LoVo (cell line): ENCODE measurements at regions not wholly inside any gene's neighbourhood (a gene's known extent, or its start where the extent isn't known, plus 50 kb on each side); places are given as distances from the start of the nearest gene placed in this dataset.

Source experiments
- DNase-seq: peaks from one replicate; pipeline ENCODE4 v3.0.0-alpha.2; 2016; ENCODE audit warnings: low spot score

DNA sequence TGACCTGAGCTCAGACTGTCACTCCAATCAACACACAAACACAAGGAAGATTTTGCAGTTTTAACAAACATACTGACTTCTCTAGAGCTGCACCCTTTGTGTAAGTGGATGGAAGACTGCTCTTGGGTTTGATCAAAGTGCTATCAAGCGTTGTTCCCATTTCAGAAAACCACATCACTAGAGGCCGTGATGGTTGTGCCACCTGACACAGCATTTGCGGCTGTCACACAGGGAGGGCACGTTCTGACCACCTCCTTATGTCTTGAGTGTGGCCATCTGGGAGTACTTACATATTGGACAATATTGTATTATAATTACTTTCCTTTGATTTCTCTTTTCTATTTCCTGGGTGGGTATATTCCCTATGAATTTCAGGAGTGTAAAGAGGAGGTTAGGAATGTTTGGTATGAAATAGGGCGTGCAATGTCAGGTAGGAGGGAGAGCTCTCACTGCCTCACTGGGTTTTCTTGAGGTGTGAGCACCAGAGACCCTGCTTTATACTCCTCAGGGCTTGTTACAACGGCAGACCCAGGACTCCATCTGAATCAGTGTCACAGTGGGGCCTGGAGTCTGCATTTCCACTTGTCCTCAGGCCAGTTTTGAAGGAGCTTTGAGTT is 74.3 kb downstream of the SYNE3 start:
- no peak for DNase-seq

DNA sequence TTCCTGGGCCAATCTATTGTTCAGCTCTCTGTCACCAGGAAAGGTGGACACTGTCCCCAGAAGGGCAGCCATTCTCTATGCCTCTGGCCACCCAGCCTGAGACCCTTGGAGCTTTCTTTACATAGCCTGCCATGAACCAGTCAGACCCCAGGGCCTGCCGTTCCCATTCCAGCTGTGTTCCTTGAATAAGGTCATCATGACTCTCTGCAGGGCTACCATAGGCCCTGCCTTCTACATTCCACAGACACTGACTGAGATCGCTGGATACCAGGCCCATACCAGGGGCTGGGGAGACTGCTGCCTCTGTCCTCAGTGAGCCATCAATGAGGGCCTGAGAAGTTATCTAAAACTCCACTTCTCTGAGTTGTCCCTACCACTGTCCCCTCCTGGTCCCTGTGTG is 75.5 kb downstream of the SYNE3 start:
- DNase-seq = no peak

DNA sequence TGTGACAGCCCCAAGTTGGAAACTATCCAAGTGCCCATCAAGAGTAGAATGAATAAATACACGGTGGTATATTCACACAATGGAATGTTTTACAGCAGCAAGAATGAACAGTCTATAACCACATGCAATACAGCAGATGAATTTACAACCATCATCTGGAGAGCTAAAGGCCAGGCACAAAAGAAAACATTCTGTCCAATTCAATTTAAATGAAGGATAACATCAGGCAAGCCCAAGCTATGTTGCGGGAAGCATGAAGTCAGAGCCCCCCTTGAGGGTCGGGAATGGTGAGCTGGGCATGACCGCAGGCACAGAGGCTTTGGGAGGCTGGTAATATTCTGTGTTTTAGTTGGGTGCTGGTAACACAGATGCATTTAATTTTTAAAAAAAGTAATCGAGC is 76.0 kb downstream of the SYNE3 start:
- no peak for DNase-seq

DNA sequence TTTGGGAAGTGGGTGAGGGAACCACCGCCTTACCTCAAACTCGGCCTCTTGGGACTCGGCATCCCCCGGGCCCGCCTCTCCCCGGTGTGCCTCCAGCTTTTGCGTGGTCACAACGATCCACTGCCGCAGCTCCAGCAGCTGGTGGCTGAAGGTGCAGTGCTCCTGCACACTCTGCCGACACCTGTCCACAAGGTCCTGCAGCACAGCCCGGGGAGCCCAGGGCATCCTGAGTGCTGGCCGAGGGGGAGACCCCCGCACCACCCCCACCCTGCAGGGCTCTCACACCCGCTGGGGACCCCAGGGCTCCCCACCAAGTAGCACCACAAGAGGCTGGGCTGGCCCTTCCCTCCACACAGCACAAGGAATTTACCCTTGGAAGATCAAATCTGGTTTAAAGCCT is 76.6 kb downstream of the SYNE3 start:
- no peak for DNase-seq

DNA sequence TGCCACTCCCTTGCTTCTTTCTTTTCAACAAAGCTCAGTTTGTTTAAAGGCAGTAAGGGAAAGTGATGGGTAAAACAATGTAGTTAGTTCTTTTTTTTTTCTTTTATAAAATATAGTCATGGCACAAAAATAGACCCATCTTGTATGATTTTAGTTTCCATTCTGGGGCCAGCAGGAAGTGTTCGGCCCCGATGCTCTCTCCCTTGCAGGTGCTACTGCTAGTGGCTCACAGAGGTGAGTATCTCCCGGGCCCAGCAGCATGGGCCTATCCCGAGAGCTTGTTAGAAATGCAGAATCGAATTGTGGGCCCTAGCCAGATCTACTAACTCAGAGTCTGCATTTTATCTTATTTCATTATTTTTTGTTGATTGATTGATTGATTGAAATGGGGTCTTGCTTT is 78.7 kb downstream of the SYNE3 start:
- DNase-seq = no peak

DNA sequence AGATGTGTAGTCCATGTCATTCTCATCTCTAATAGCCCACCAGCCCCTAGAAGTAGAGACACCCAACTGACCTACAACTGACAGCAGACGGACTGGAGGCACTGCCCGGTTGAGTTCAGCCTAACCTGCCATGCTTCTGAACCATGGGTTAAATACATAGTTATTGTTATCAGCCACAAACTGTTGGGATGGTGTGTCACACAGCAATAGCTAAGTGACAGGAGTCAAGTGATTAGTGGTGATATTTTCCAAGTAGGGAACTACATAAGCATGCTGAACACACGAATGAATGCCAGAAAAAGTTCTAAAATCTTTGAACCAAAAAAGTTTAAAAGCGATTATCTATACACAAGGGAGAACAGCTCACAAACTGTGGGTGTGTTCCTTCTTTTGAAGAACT is 80.1 kb downstream of the SYNE3 start:
- DNase-seq = no peak

DNA sequence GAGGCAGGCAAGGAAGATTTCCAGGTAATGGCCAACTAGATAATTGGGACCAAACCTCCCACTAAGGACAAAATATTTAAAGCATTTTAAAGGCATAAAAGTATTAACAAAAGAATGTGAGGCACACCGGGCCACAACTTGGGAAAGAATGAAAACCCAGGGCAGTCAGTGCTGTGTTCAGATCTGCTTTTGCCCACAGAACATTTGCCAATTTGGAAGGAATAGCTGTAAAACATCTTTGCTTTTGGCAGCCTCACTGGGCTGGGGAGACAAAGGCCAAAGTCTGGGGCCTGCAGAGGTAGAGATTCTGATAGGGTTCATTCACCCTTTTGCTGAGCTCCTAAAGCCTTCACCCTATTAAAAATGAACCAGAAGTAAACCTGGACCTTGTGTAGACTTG is 82.3 kb downstream of the SYNE3 start:
- no peak for DNase-seq

DNA sequence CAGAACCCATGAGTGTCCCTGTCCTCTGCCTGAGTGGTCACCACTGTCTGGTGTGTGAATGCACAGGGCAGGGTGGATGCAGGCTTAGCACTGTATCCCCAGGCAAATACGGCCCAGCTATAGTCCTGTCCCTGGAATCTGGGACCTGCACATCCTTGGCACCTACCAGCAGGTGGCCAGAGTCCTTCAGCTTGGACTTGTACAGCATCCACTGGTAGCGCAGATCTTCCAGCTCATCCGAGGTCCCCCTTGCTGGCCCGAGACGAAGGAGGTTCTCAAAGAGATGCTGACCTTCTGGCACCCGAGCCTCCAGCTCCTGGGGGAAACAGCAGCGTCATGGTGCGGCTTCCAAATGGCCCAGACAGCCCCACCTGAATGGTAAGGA is 83.4 kb downstream of the SYNE3 start:
- no peak for DNase-seq

DNA sequence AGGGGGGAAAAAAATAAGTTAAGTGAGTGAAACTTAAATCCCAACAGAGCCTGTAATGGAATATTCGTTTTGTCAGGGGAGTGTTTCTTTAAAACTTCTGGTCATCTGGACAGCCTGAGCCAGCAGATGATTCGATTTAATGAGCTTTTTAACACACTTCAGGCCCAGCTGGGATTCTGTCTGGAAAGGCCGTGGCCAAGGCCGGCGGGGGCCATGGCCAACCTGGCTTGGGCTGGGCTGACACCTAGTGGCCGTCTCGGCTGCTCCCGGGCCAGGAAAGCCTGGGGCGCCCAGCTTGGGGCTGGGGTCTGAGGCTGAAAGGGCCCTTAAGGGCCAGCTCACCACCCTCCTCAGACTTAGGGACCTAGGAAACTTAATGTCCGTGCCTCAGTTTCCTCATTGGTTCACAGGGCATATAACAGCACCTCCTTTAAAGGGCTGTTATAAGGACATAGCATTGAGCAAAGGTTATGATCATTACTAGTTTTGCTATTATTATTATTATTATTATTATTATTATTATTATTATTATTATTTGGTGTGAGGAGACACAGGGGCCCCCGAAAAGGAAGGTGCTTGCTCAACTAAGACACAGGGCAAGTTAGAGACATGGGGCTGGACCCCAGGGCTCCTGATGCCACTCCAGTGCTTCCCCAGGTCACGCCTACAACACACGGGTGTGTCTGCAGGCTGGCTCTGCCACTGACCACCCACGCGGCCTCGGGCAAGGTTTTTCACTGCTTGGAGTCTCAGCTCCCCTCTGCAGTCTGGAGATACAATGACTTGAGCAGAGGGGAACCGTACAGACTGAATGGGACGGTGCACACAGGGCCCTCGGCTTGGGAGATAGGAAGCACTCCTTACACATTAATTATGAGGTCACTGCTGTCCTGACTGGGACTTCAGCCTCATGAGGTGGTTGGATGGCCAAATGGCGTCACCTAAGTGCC is 84.0 kb downstream of the SYNE3 start:
- DNase-seq = no peak

DNA sequence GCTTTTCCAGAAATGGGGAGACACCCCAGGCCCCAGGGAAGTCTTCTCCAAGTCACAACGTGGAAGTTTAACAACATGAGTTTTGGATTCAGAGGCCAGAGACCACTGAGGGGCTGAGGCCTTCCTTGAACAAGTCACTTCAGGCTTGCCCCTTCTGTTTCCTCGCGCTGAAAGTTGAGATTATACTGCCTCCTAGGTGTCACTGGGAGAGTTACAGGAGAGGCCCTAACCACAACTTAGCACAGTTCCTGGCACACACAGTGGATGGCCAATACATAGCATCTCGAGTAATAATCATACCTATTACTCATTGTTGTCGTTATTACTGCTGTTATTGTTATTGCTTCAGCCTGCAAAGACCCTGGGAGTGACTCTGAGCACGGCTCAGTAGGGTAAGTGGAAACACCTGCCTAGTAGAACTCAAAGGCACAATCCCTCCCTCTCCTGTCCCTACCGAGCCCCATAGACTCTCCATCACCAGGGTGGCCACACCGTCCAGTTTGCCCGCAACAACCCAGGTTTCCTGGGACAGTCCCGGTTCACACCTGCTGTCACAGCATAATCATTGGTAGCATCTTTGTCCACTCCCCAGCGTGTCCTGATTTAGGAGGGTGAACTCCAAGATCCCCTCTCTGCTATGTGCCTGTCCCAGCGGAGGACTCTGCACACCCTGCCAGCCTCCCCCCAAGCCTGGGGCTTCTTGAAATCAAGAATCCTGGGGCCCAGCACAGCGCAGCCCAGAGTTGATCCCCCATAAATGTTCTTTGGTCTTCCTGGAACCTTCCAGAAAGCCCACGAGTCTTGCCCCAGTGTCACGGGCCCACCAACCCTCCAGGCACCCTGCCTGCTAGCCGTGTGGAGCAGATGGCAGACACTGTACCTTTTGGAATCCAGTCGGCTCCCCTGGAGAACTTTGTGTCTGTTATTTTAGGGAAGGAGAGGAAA is 85.0 kb downstream of the SYNE3 start:
- DNase-seq = no peak

DNA sequence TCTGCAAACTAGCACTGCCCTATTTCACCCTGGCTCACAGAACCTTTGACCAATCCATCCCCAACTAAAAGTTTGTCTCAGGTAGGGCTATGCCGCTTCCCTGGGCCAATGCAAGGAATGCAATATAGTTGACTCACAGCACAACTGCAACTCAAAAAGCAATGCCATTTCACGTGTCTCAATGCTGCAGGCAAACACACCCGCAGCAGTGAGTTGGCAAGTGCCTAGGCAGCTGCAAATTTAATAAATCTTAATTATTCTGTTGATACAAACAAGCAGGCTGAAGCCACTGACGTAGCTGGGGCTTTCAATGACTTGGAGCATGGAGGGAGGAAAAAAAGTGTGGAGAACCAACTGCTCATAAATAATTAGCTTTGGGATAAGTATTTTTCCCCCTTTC is 87.9 kb downstream of the SYNE3 start:
- no peak for DNase-seq

DNA sequence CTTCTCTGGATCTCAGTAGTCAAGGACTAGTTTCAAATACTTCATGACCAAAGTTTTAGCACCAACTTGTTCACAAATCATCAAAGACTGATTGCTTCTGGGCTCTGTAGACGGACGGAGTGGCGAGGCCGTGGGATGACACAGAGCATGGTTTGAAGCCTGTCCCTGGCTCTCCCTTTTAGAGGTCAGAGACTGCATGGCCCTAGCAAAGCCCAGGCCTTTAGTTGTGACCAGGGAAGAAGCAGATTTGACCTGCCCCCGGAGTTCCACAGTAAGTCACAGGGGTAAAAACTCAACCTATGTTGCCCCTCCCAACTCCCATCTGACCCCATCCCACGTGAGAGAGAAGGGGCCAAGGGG is 90.4 kb downstream of the SYNE3 start:
- DNase-seq = no peak

DNA sequence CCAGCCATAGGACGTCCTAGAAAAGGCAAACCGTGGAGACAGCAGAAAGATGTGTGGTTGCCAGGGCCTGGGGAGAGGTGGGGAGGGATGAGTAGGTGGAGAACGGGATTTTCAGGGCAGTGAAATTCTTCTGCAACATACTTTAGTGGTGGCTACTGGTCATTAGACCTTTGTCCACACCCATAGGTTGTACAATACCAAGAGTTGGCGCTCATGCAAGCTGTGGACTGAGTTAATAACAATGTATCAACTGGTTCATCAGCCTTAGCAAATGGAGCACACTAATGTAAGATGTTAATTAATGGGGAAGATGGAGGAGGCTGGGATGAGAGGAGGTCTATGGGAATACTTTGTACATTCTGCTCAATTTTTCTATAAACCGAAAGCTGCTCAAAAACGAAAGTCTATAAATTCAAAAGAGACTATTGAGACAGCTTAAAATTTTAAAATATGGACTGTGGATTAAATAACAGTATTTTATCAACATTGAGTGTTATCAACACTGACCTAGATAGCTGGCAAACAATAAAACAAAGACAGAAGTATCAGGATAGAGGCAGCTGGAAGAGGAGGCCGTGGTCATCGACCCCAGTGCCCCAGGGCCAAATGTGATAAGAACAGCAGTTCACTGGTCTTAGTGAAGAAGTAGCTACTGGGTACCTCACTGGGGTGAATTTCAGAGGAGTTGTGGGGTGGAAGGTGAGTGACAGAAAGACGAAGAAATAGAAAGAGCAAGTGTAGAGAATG is 90.9 kb downstream of the SYNE3 start:
- no peak for DNase-seq

DNA sequence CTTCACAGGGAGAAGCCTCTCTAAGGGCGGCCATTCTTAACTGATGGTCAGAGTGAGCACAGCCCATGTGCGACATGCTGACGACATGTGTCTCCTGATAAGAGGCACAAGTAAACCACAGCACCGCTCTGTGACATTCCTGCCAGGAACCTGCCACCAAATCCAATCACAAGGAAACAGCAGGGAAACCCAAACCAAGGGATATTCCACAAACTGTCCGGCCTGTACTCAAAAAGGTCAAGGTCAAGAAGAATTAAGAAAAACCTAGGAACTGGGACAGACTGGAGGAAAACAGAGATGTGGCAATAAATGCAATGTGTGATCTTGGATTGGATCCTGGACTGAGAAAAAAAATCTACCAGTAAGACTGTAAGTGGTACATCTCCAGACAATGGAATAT is 91.9 kb downstream of the SYNE3 start:
- no peak for DNase-seq

DNA sequence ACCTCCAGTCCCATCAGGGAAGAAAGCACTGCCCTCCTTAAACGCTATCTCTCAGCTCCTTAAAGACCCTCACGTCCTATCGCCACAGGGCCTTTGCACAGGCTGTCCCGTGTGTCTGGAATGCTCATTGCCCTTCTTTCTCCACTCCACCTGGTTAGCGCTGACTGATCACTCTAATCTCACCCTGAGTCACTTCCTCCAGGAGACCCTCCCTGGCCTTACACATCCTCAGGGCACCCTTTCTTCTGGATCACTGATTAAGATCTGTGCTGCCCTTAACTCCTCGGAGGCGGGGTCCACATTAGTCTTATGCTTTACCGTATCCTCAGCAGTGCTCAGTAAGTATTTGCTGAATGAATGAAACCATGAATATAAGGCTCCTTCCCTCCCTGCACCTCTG is 94.7 kb downstream of the SYNE3 start:
- no peak for DNase-seq

DNA sequence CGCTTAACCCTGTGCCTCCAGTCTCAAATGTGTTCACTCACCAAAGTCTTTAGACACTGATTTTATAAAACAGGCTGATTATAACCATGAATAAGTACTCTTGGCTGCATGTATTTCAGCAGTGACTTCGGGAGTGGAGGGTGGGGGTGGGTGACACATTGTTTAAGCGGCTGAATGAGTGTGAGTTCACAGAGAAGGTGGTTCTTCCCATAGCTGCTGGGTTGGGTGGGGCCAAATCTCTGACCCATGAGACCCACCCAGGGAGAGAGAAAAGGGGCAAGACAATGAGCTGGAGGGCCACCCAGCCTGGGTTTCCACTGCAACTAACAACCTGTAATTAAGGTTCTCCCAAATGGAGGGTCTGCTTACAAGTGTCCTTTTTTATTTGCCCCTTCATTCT is 96.4 kb downstream of the SYNE3 start:
- no peak for DNase-seq

DNA sequence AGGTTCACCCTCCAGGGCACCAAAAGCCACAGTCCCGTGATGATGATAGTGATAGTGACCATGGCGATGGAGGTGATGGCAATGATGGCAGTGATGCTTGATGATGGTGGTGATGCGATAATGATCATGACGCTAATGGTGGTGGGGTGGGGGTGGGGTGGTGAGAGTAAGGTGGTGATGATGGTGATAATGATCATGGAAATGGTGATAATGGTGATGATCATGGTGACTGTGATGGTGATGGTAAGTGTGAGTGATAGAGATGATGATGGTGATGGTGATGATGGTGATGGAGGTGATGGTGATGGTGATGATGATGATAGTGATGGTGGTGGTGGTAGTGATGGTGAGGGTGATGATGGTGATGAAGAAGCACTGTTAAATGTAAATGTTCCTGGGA is 96.9 kb downstream of the SYNE3 start:
- no peak for DNase-seq

DNA sequence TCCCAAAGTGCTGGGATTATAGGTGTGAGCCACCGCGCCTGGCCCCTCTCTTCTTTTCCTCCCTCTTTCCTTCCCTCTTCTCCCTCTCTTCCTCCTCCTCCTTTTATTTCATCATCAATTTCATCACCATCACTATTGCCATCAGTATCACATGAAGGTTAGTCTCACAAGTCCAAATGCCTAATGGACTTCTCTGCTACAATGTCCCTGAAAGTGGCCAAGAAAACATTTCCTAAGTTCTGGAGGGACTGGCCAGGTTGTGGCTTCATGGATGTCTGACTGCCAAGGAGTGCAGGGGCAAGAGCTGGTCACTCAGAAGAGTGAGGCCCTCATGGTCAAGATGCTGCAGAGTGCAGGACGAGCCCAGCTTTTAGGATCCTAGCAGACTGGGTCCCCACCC is 97.6 kb downstream of the SYNE3 start:
- no peak for DNase-seq

DNA sequence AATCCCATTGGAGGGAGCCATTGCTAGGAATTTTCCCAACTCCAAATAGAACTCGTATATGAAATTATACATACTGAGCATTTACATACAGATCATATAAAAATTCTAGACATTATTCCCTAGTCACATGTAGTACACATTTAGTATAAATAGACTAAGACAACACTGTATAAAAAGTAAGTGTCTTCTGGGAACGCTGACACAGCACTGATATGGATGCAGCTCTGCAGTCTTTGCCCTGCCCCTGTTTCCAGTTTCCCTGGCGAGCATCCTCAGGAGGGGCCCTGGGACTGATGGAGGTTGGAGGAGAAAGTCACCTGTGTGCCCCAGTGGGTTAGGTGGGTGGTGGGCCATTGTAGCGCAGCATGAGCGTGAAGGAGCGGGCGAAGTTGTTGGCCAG is 97.8 kb upstream of the CLMN start:
- DNase-seq = no peak

DNA sequence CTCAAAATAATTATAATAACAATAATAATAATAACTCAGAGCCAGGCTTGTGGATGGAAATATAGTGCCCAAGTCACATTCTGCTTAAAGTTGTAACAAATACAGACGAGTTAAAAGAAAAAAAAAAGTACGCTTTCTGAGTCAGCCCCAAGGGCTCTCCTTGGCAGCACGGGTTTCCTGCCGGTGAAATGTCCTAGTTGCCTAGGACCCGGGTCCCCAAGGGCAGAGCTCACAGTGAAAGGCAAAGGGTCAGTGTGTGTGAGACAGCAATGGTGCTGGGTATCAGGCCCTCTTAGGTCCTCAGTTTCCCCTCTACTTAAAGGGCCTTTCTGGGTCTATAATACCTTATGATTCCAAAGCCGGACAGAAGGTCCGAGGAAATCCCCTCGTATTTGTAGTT is 96.3 kb upstream of the CLMN start:
- no peak for DNase-seq

DNA sequence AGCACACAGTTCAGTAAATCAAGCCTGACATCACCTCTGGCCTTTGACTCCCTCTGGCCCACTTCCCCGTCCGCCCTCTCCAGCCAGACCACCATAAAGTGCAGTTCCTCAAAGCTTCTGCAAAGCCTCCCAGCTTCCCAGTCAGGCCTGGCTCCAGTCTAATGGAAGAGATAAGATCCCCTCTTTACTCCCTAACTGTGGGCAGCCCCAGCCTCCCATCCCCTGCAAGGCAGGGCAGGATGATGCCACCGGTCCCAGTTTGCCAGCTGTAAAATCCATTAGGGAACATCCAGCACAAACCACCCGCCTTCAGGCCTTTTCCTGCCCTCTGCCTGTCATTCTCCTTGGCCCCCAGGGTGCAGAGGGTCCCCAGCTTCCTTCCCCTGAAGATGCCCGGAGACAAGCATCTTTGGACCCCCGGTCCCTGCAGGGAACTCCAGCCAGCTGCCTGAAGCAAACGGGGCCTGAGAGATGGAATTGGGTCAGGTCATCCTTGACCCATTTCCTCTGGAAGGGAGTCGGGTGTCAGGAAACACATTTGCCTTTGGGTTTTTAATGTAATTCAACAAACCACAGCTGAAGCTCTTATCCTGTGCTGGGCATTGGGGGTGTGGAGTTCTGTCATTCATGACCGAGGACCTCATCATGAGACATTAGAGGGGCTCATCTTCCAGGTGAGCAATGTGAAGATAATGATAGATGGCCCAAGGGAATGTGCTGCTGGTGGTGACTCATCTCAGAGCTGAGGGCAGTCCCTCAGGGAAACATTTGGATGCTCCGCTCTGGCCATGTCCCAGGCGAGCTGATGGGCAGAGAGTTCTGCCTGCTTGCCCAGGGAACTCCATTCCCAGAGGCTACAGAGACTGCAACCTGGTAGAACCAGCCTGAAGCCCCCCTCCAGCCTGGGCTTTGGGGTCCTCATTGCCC is 93.8 kb upstream of the CLMN start:
- DNase-seq = no peak
